Femur (tissue), 1 donor: ENCODE measurements at regions not wholly inside any gene's neighbourhood (a gene's known extent, or its start where the extent isn't known, plus 50 kb on each side); places are given as distances from the start of the nearest gene placed in this dataset.
A peak's percentile ranks its signal among the peaks of the same experiment; 100 is the strongest.

Experiments used
- DNase-seq: peaks from one replicate; pipeline ENCODE4 v3.0.0-alpha.2; 2017

DNA sequence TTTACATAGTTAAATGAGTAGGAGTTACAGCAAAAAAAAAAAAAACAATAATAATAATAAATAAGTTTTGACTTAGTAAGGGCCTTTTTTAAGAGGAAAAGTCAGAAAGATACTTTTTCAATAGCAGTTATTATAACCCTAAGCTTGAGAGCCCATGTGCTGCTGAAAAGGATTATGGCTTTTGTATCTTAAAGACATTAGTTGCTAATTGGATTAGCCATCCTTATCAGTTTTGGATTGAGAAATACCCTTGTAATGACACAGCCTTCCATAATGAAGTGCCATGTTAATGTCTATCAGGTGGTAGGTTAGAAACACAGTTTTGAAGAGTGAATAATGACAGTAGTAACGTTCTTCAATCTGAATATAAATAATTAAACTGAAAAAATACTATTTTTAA is 554.0 kb downstream of the RIT2 start:
- DNase-seq: no peak

DNA sequence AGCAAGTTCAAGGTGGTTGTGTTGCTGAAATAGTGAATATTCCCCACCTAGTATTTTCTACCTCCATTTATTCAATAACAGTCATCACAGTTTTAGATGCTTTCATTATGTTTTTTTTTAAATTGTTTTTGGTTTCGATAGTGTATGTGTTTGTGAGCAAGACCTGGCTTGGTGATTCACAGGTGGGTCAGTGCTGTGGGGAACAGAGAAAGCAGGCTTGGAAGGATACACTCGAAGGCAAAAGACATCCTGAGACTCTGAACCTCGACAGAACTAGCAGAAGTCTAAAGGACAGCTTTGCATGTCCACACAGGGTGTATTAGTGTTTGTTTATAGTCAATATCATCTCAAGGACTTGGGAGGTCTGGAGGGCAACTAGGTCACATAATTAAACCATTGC is 551.5 kb downstream of the RIT2 start:
- DNase-seq: no peak

DNA sequence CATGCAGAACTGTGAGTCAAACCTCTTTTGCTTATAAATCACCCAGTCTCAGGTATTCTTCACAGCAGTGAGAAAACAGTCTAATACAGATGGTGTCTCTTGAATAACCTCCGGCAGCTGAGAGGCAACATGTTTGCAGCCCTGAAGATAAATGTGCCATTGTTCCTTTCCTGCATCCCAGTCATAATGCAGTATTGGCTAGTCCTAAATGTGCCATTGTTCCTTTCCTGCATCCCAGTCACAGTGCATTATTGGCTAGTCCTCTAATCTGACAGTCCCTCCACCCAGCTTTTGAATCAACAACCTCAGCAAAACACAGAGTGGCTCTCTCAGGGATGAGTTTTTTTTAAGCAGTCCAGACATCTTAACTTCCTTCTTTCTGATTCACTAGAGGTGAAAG is 550.7 kb downstream of the RIT2 start:
- no peak for DNase-seq

DNA sequence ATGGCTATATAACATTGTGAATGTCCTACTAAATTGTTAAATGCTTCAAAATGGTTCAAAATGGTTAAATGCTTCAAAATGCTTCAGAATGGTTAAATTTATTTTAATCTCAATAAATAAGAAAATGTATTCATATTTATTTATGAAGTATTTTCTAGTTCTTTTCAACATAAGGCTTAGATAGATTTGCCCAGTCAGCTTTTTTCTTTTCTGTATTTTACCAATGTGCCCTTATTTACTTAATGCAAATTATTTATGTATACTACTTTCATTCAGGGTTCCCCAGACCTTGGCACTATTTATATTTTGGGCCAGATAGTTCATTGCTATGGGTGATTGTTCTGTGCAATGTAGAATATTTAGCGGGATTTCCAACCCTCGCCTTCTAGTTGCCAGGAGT is 546.7 kb downstream of the RIT2 start:
- no peak for DNase-seq

DNA sequence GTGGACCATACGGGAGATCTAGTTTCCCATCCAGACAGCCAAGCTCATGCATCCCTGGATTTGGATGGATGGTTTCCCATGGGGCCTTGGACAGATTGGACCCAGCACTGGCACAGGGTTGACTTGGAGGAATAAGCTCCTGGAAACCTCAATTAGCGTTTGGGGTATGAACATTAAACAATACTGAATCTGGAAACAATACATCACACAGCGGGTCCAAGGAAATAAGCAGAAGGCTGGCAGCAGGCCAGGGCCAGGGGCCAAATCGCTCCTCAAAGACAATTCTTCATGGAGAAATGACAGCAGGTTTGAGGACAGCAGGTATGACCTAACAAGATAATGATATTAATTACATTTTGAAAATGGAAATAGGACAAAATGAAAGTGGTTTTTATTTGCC is 540.6 kb downstream of the RIT2 start:
- DNase-seq: no peak

DNA sequence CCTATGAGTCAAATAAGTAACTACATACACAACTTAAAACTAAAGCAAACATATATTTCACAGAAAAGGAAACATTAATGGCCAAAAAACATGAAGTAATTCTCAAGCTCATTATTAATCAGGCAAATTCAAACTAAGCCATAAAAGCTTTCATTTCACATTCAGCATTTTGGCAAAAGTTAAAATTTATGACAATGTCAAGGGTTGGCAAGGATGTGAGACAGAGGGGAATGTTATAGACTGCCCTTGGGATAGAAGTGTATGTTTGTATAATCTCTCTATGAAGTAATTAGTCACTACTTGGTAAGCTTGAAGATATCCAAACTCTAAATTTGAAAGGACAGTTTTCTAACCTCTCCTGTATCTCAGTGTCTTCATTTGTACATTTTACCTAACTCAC is 539.4 kb downstream of the RIT2 start:
- no peak for DNase-seq

DNA sequence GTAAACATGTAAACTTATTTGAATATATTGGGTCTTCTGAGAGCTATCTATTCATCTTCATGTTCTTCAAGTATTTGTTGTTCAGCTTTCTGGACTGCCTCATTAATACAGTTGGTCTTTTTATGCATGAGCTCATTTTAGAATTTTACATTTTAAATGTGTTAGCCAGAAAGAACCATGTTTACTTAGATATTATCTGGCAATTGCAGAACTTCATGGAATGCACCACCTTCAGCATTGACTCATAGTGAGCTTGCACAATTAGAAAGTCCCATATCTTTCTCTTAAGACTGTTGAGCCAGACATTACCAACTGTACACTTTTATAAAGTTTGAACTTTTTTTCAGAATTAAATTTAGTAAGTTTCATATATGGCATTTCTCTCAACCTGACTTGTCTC is 536.7 kb downstream of the RIT2 start:
- no peak for DNase-seq

DNA sequence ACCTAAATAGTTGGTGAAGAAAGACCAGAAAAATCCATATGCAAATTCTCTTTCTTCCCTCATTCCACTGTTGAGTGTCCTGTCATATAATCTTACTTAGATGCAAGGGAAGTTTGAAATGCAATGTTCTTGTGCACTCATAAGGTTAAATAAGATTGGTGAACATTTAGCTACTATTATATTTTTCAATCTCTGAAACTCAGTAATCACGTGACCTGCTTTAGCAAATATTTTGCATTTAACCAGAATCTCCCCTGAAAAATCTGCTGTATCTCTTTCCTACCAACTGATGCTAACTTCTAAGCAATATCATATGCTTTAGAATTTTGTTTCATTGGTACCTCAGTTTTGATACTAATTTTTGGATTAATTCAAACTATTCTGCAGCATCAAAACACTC is 533.2 kb downstream of the RIT2 start:
- DNase-seq: no peak

DNA sequence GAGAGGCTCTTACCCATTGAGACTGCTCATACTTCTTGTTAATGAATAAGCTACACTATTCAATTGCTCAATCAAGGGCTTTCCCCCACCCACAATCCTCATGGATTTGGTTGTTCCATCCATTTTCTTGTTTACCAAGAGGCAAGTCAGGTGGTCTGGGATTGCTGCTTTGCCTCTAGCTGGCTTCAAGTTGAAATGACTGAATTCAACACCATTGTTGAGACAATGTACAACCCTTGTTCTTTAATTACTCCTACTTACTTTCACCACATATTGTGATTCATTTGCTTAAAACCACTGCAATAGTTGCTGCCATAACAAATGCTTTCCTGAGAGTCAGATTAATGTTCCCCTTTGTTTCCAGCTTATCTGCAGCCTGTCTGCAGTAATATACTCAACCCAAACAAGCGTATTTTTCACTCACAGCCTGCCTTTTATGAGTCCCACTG is 532.2 kb downstream of the RIT2 start:
- no peak for DNase-seq

DNA sequence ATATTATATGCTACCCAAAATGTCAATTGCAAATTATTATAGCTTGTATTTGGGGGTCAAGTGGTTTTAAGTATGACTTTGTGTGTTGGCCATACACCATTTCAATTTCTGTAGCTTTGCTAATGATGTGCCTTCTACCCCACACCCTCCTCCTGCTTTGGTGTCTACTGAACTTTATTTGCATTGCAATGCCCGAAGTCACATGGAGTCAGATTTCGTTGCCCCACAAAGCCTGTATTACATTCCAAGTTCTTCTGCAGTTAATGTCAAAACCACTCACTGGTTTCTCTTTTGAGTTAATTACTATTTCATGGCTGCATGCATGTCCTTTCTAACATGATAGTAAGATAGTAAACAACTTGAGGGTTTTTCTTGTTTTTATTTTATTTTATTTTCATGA is 528.9 kb downstream of the RIT2 start:
- DNase-seq: no peak

DNA sequence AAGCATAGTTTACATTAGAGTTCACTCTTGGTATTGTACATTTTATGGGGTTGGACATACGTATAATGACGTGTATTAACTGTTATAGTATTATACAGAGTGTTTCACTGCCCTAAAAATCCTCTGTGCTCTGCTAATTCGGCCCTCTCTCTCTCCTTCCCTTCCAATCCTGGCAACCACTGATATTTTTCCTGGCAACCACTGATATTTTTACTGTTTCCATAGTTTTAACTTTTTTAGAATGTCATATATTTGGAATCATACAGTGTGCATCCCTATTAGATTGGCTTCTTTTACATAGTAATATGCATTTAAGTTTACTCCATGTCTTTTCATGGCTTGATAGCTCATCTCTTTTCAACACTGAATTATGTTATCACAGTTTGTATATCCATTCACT is 526.7 kb downstream of the RIT2 start:
- no peak for DNase-seq

DNA sequence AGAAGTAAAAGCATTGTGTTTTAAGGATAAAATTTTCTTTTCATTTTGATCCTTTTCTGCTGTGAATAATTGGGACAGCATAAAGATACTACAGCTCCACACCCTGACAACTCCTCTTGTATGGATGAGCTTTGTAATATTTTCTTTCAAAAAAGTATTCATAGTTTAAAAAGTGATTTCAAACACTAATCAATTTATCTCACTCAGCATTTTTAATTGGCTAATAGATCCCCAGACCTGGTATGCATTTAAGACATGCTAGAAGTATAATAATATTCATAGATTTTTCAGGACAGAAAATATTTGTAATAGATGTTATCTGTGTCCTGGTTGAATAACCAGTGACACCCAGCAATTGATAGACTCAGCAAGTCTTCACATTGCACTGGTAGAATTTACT is 510.7 kb downstream of the RIT2 start:
- DNase-seq: no peak

DNA sequence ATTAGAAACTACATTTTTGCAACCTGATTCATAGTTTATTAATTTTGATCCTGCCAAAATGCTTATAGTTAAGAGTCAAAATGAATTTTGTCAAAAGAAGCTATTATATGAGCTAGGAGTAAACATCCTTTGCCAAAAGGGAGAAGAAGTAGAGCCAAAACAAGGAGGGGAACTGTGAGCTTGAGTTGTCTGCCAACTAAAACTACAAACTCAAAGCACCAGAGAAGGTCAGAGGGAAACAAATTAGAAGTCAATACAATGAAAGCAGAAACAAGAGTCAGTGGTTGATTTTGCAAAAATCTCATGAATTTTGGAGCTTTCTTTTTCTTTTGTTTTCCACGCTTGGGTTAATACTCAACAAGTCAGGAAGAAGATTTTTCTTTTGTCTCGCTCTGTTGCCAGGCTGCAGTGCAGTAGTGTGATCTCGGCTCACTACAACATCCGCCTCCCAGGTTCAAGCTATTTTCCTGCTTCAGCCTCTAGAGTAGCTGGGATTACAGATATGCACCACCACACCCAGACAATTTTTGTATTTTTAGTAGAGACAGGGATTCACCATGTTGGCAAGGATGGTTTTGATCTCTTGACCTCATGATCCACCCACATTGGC is 508.5 kb downstream of the RIT2 start:
- no peak for DNase-seq

DNA sequence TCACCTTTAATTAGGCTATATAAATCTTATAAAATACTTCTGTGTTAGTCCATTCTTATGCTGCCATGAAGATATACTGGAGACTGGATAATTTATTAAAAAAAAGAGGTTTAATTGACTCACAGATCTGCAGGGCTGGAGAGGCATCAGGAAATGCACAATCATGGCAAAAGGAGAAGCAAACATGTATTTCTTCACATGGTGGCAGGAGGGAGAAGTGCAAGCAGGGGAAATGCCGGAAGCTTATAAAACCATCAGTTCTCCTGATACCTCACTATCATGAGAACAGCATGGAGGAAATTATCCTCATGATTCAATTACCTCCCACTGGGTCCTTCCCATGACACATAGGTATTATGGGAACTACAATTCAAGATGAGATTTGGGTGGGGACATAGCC is 504.4 kb downstream of the RIT2 start:
- DNase-seq: no peak

DNA sequence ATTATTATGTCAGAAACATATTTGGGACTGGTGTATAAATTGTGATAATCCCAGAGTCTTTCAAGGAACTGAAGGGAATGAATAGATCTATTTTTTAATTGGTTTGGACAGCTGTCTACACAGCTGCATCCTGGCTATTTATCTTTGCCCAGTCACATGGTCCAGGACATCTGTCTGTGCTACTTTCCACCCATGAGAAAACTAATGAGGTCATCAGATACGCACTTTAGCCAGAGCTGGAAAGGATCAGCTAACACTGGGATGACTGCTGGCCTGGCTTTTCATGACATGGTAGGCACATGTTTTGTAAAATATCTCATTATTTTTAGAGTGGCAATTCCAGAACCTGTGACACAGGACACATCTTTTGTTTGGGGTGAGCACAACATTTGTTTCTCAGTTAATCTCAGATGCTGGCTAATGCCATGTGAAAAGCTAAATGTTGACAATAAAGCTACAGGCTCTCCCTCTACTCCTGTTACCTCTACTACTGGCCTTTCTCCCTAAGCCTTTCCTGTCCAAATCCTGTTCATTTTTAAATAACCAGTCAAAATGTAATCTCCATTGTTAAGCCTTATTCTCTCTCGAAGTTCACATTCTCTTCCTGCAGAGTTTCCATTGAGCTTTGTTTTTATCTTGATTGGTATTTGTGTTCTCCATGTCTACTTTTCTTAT is 500.7 kb downstream of the RIT2 start:
- peak; percentile 71 for DNase-seq

DNA sequence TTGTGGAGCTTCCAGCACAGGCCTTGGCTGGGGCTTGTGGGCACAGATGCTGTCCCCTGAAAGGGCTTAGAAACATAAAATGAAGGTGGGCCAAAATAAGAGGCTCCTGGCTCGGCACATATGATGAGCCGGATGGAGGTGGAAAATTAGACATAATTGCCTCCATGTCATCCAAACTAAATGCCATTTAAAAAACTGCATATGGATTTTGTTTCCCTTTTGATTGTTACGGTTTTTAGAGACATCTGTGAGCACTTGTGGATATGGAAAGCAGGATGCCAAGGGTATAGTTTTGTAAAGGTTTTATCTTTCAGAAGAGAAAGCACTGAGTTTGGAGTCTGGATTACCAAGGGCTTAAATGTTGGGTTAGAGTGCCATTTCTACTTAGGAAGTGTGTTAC is 498.3 kb downstream of the RIT2 start:
- peak; percentile 23 for DNase-seq

DNA sequence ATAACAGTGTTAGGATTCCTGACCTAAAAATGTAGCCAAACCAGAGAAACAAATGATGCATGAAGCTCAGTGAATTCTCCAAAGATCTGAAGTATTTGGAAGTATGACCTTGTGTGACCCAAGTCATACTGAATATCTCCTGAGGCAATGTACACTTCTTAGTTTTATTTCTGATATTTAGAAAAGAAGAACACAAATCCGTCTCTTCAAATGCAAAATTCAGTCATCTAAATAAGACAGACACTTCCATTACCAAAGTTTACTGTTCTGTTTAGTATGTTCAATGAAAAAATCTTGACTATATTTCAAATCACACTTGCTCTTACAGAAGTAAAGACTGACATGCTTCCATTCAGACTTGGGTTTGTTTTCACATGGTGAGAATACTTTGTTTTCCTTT is 495.7 kb downstream of the RIT2 start:
- no peak for DNase-seq

DNA sequence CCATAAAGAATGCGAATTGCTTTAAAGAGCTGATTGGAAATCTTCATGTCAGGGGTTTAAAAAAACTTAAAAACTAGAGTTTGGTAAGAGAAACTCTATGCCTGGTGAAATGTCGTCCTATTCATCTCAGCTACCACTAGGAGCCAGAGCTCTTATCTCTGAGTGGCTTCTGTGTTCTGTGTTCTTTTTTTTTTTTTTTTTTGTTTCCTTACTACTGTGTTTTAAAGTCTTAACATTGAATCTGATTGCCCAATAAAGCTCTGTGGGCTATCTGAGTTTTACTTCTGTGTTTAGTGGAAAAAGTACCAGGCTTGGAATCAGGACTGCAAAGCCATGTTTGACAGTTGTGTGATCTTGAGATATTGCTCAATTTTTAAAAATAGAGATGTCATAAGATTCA is 494.8 kb downstream of the RIT2 start:
- no peak for DNase-seq

DNA sequence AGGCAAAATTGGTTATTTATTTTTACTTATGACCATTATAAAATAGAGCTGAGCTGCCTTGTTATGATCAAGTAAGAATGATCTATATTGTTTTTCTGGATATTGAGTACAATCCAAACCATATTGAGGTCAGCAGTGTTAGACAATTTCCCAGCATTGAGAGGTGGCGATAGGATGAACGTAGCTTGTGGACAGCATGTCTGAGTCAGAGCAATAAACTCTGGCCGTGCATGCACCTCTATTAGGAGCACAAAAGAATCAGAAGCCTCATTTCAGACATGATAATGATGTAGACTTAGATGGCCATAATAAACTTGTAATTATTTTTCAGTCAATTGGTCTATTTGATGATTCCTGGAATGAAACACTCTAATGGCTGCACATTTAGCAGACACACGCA is 491.6 kb downstream of the RIT2 start:
- no peak for DNase-seq

DNA sequence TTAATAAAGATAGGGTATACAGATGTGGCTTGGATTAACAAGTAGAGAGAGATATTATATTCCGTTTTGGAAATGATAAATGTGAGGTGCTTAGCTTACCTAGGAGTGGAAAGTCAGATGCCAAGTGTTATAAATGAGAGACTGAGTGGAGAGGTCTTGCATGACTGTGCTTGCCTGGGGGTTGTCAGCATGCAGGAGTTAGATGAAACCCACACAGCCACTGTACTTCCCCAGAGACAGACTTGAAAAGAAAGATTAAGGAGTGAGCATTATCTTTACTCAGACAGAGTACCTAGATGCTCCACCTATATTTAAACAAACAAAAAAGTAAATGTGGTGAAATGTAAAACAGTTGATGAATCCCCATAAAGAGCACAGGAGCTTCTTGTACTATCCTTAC is 482.7 kb downstream of the RIT2 start:
- DNase-seq: no peak

DNA sequence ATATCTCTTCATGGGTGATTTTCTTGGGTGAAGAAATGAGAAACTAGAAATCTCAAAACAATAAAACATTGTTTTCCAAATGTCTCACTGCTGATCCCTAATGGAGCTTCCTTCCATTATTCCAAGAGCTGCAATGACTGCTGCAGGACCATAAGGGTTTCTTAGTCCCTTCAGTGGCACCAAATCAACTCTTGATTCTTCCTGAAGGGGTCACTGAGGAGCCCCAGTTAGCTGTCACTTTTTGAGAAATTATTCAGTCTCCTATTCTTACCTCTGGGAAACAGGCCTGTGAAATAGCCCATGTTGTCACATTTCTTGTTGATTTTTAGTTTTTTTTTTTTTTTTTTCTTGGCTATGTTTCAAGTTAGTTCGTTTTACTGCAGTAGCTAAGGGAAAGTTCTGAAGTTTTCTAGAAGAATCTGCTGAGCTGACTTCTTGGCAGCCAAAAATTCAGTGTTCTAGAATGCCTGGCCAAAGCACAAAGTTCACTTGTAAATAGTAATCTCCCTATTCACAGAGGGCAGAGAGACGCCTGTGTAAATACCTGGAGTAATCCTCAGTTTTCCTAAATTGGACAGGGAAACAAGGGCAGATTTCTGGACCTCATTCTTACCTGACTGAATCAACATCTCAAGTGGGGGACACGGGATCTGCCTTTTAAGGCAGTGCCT is 480.0 kb downstream of the RIT2 start:
- no peak for DNase-seq

DNA sequence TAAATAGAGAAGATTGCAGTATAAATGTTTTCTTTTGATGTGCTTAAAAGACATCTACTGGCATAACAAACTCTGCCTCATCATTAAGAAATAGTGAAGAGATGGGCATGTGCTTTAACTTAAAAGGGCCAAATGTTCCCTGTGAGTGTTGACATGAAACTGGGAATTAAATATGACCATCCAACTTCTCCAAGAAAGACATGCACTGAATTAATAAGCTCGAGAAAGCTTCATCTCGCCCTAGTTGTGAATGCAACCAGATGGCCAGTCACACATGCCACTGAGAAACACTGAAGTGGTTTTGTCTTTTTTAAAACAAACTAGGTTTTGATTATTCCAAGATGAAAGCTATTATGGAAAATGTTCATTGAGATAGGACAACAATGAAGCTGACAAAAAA is 479.2 kb downstream of the RIT2 start:
- no peak for DNase-seq

DNA sequence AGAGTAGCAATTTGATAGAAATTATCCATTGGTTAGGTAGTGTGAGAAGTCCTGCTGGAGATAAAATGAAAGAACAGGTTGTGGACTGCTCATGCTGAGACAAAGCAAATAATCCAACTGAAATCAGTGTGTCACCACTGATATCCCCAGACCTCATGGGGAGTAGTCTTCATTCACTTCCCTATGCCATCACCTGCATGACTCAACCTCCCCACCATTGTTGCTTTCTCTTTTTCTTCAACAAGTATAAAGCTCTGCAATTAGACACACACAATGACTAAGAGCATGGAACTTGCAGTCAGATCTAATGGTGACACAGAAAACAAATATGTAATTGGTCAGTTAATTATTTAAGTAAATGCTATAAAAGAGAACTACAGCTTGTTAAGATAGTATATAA is 475.3 kb downstream of the RIT2 start:
- no peak for DNase-seq

DNA sequence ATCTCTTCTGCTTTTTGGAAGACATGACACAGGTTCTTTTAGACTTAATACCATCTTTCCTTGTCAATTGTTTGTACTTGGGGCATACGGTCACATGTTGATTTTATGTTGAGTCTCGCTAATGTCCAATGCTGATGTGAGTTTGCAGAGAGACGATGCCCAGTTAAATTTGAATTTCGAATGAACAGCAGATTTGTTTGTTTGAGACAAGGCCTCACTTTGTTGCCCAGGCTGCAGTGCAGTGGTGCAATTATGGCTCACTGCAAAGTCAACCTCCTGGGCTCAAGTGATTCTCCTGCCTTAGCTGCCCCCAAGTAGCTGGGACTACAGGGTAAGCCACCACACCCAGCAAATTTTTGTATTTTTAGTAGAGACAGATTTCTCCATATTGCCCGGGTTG is 473.5 kb downstream of the RIT2 start:
- DNase-seq: no peak

DNA sequence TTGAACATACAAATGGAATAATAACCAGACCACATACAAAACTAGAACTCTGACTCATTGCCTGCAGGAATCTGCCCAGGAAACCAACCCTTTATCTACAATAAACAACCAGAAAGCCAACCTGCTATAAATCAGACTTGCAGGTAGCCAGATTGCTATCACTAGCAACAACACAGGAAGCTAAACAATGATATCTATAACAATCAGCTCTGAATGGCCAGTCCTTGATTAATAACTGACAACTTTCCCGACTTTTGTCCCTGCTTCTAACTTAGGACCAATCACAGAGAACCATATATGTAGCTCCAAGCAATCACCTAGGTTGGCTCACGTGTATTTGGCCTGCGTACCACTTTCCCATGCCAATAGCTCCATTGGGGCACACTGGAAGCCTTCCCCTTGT is 470.8 kb downstream of the RIT2 start:
- DNase-seq: no peak
